GM12874 (cell line): ENCODE measurements at regions not wholly inside any gene's neighbourhood (a gene's known extent, or its start where the extent isn't known, plus 50 kb on each side); places are given as distances from the start of the nearest gene placed in this dataset.

ENCODE experiments used
- TF ChIP-seq, protein P1 (sequence below): IDR thresholded peaks from 2 replicates; pipeline ENCODE4 v1.5.1; 2011; ENCODE audit warnings: low read depth, mild to moderate bottlenecking, control low read depth, low read length, moderate library complexity; ENCODE audit not compliant: insufficient read depth

GRCh38 chr12:5374713-5375112 is 57.2 kb upstream of the NTF3 start:
- TF ChIP-seq, protein P1, sequence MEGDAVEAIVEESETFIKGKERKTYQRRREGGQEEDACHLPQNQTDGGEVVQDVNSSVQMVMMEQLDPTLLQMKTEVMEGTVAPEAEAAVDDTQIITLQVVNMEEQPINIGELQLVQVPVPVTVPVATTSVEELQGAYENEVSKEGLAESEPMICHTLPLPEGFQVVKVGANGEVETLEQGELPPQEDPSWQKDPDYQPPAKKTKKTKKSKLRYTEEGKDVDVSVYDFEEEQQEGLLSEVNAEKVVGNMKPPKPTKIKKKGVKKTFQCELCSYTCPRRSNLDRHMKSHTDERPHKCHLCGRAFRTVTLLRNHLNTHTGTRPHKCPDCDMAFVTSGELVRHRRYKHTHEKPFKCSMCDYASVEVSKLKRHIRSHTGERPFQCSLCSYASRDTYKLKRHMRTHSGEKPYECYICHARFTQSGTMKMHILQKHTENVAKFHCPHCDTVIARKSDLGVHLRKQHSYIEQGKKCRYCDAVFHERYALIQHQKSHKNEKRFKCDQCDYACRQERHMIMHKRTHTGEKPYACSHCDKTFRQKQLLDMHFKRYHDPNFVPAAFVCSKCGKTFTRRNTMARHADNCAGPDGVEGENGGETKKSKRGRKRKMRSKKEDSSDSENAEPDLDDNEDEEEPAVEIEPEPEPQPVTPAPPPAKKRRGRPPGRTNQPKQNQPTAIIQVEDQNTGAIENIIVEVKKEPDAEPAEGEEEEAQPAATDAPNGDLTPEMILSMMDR = no peak

- TF ChIP-seq, protein P1 = no peak
Observed at GRCh38 chr12:5375547-5376295, 56.2 kb upstream of the NTF3 start.

DNA sequence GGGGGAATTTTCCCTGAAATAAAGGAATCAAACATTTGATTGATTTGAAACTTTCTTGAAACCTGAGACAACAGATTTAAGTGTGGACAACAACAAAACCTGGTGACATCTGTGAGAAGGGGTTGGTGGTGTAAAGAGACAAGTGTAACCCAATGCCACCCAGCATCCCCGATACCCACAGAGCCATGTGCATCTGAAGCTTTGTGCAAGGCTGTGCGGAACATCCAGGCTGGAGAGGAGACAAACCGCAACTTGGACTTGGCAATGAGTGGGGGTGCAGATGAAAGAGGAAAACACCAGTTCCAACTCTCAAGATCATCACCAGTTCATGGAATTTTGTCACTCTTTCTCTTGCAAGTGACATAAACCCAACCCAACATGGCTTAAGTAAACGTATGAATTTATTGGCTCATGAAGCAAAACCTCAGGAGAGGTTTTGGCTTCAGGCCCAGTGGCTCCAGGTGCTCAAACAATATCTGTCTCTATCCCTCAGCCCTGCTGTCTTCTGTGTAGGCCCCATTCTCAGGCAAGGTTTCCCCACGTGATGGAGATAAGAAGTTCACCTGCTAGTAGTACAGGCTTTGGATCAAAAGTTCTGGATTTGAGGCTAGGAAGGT is 55.2 kb upstream of the NTF3 start:
- TF ChIP-seq, protein P1 = no peak

DNA sequence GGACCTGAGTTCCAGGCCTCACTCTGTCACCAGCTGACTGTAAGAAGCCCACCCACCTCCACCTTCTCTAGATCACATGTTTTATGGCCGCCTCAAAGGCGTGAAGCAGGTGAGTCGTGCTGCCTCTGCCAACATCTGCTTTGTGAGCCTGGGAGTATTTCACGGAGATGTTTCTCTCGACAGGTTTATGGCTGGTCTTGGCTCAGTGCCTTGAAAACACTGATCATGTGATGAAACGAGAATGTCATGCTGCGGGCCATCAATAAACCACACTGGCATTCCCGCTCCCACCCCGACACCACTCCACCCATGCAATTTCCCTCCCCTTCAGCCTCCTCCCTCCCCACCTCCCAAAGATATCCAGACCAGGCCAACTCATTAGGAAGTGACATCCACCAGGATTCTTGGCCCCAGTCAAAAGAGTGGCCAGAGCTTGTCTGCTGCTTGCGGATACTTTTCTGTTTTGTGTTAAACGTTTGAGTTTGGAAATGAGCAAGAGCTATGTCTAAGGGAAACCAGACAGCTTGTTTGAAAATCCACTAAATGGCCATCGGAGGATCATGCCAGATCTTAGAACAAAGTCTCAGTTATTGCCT is 53.8 kb upstream of the NTF3 start:
- TF ChIP-seq, protein P1 = no peak

GRCh38 chr12:5379749-5380496 is 52.0 kb upstream of the NTF3 start:
- TF ChIP-seq, protein P1 = no peak
